GM19035 (cell line): ENCODE measurements at regions not wholly inside any gene's neighbourhood (a gene's known extent, or its start where the extent isn't known, plus 50 kb on each side); places are given as distances from the start of the nearest gene placed in this dataset.
"Not testable (repeated sequence)": the region's sequence is repeated elsewhere in the genome, so short reads cannot be mapped to it uniquely, and the experiment has no call there.

Source experiments
- ATAC-seq: cut with Tn5 transposase; IDR thresholded peaks from one replicate; pipeline ENCODE4 v1.9.1; 2021; ENCODE audit not compliant: unreplicated experiment

DNA sequence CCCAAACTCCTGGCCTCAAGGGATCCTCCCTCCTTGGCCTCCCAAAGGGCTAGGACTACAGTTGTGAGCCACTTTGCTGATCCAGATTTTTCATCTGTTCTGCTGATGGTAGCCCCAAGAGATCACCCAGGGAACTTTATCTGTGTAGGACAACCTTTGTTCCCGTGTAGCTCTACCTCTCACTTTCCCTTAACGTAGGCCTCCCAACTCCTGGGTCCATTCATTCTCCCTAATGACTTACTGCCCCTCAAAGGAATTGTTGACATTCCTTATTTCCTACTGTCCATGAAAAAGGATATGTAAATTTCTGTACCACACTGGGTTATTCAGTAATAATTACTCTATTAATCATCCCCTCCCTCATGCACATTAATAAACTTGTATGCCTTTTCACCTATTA, 51.0 kb upstream of the PHF24 start:
- no peak for ATAC-seq

DNA sequence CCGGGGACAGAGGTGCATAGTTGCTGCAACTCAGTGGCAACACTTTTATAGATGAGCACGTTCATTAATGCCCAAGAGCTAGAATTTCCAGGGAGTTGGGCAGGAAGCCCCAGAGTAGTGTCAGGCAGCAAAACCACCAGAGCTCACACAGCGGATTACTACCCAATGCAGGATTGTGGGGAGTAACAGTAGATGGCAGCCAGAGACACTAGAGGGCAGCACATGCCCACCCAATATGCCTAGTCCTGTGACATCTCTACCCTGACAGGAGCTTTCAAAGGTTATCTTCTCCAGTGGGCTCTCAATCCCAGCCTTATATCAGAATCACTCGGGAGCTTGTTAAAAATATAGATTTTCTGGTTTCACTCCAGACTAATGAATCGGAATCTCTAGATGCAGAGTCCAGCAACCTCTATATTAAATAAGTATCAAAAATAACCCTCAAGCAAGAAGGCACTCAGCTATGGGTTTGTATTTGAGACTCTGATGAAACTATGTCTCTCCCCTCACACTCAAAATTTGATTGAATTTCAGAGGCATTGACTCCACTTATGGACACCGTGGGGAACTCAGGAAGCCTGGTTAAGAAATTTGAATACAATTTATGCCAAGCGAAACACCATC, 58.4 kb upstream of the PHF24 start:
- peak; percentile 82 for ATAC-seq

DNA sequence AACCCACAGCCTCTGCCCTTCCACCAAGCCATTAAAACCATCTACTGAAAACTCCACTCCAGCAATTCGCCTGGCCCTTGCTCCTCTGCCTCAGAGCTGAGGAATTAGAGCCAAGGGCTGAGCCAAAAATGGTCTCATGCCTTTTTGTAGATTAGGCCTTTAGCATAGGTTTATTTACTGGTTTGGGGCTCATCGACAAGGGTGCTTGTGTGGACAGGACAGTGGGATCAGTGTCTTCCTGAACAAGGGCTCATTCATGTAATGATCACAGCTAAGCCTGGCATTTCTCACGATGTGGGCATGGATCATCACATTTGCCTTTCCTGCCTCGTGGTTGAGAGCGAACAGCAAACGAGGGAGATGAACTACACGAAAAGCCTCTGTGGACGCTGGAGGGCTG, 59.2 kb upstream of the PHF24 start:
- ATAC-seq: no peak

DNA sequence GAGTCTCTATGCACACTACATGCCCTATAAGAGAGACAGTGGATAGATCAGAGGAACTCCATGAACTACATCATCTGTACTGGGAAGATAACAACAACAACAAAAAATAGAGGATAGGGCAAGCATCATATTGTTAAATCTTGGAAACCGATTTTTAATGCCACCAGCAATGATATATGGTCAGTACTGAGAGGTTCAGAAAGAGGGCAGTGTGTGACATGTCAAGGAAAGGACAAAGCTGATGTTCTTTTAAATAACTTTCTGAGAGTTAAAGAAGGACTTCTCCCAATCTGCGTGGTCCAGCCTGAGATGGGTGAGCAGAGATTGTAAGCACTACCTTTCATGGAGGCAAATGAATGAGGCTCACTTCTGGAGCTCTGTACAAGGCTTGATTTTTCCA, 62.0 kb upstream of the PHF24 start:
- ATAC-seq: no peak

DNA sequence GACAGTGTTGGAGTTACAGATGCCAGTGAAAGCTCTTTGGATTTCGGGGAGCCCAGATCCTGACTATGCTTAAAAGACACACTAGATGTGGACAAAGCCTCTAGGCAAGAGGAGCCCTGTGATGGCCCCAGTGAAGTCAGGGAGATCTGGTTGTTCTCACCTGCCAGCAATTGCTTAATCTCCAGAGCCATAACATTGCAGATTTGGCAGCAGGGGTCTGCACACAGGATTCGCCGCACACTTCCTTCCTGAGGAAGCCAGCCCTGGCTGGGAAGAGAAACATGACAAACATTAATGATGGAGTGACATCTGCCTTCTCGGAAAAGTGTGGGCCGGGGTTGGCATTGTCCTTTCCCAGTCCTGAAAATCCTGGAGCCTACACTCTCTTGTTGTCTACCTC, 65.2 kb upstream of the PHF24 start:
- ATAC-seq: no peak

DNA sequence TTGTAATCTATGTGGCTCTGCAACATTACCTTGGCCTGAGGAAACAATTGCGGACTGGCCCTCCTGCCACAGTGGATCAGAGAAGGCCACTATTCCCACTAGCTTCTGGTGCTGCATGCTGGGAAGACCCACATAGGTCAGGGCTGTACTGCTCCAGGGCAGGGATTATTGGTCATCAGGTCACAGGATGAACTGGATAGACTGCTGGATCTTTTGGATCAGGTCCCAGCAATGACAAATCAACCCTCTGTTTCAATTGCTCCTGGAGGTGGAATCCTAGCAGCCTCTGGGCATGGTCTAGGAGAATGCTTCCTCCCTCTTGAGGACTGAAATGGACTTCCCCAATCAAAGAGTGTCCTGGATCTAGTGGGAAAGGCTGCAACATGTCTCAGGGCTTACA, 66.7 kb upstream of the PHF24 start:
- no peak for ATAC-seq

DNA sequence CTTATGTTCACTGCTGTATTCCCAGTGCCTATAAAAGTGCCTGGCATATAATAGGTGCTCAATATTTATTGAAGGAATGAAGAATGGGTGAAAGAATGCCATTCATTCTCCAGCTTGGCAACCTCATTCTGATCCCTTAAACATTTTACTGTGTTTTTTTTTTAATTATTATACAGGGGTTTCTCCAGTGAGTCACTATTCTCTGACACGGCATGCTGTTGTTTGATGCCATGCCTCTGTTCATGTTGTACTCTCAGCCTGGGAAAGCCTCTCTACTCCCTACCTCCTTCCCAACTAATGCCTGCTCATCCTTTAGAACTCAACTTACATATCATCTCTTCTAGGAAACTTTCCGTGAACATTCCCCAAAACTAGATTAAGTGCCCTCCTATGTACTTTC, 70.2 kb upstream of the PHF24 start:
- no peak for ATAC-seq

DNA sequence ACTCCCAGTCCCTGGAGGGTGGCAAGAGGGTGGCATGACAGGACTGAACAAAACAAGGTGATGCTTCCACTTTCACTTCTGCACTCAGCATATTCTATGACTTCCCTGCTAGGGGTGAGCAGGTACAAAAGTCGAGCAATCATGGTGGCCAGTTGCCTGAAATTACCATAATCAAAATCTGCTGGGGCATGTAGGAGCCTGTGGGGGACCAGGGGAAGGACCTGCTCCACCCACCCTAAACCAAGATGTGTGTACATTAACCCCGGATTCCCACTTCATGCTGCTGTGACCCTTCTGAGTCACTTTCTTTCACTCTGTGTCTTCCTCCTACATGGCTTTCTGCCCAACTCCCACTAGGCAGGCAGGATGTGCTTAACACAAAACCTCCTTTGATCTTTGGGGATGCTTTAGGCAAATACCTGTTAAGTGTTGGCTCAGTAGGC, 73.3 kb upstream of the PHF24 start:
- ATAC-seq: no peak

DNA sequence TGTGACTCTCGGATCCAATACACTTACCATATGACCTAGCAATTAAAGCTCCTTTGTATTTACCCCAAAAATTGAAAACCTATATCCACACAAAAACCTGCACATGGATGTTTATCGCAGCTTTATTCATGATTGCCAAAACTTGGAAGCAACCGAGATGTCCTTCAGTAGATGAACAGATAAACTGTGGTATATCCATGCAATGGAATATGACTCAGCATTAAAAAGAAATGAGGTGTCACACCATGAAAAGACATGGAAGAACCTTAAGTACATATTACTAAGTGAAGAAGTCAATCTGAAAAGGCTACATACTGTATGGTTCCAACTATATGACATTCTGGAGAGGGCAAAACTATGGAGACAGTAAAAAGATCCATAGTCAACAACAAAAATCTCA, 82.0 kb upstream of the PHF24 start:
- no peak for ATAC-seq

DNA sequence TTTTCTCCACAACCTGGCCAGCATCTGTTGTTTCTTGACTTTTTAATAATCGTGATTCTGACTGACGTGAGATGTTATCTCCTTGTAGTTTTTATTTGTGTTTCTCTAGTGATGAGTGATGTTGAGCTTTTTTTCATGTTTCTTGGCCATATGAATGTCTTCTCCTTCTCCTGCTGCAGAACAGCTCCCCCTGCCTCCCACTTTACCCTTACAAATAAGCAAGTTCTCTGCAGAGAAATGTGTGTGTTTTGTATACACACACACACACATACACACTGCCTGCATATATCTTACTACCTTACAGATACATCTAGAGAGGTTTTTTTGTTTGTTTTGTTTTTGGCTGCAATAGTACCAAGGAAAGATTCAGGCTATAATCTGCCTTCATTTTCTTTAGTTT, 88.7 kb upstream of the PHF24 start:
- ATAC-seq: no peak

DNA sequence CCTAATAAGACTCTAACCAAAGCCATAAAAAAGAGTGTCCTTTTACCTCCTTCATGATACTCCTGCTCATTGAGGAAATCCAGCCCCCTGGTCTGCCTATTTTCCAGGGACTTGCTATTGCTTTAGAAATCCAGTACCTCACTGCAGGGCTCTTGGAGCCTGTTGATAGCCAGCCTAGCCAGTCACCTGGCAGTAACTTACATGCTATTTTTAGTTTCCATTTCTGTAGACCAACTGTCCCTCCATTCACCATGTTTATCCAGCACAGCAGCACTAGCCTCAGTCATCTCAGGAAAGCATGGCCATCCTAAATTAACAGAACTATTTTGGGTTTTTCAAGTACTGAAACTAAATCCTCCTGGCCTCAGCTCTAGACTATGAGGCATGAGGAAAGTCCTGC, 91.5 kb upstream of the PHF24 start:
- ATAC-seq: no peak

DNA sequence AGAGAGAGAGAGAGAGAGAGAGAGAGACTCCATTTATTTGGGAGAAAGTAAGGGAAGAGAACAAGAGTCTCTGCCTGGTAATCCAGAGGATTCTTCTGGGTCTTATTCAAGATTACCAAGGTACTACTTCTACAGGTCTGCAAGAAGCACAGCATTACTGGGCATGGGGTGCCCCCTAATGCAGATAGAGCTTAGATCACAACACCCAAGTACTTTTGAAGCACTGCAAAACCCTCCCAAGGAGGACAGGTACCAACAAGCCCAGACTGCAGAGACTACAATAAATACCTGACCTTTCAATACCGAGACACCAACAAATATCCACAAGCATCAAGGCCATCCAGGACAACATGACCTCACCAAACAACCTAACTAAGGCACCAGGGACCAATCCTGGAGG, 94.7 kb upstream of the PHF24 start:
- ATAC-seq: no peak

DNA sequence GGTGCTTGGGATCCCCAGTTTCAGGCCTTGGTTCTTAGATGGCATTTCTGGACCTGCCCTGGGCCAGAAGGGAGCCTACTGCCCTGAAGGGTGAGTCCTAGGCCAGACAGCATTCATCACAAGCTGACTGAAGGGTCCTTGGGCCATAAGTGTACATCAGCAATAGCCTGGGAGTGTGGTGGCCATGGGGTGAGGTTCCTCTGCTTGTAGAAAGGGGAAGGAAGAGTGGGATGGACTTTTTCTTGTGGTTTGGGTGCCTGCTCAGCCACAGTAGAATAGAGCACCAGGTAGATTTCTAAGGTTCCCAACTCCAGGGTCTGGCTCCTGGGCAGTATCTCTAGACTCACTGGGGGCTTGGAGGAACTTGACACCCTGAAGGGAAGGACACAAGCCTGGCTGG, 95.2 kb upstream of the PHF24 start:
- ATAC-seq: no peak

DNA sequence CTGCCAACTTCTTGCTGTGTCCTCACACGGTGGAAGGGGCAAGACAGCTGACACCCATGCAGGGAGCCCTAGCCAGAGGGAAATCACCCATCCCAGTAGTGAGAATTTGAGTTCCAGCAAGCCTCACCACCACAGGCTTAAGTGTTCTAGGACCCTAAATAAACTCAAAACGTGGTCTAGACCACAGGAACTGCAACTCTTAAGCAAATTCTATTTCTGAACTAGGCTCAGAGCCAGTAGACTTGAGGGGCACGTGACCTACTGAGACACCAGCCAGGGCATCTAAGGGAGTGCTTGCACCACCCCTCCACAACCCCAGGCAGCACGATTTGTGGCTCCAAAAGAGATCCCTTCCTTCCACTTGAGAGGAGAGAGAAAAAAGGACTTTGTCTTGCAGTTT, 96.0 kb upstream of the PHF24 start:
- no peak for ATAC-seq

DNA sequence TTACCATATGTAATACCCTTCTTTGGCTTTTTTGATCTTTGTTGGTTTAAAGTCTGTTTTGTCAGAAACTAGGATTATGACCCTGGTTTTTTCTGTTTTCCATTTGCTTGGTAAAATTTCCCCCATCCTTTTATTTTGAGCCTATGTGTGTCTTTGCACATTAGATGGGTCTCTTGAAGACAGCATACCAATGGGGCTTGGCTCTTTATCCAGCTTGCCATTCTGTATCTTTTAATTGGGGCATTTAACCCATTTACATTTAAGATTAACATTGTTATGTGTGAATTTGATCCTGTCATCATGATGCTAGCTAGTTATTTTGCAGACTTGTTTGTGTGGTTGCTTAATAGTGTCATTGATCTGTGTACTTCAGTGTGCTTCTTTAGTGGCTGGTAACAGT, 103.1 kb upstream of the PHF24 start:
- ATAC-seq: not testable (repeated sequence)

DNA sequence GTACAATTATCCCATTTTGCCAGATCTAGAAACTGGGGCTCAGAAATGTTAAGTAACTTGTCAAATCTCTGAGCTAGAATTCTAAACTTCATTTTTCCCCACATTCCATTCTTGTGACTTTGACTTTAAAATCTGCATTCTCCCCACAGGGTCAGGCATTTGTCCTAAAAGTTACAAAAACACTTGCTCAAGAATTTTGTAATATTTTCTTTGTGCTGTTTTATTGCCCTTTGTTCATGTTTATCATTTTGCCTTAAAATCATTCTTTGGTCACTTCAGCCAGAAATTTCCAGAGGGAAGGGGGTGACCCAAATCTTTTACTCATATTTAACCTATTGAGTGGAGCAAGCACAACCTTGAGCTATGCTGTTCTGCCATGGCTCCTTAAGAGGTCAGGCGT, 120.1 kb upstream of the CCL21 start:
- no peak for ATAC-seq

DNA sequence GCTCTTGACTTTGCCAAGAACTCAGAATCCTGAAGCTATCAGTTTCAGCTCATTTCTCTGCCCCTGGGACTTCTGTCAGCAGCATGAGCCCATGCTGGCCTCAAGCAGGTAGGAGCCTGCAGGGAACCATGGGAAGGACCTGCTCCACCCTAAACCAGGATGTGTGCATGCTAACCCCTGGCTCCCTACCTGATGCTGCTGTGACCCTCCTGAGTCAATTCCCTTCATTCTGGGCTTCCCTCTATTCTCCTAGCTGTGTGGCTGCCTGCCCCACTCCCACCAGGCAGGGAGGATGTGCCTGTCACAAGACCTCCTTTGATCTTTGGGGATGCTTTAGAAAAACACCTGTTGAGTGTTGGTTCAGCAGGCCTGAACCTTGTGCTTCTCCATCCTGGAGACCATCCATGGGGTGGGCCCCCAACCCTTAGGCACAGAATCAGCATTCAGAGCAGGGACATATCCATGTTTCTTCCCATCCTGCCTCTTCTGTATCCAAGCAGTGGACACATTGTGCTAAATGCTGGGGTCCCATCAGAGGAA, 117.1 kb upstream of the CCL21 start:
- no peak for ATAC-seq

DNA sequence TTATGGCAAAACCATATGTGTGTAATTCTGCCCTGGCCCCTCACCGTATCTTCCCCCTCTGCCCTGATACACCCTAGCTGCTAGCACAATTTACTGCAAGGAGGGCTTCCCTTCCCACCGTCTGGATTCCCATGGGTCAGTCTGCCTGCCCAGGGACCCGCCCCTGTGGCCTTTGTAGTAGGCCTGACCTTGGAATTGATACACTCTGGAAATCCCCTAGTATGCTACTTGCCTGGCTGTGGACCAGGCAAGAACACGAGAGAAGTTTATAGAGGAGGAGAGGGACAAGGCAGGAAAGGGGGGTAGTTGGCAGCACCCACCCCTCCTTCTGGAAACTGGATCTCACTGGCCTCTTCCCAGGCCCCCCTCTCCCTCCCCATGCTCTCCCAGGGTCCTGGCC, 115.8 kb upstream of the CCL21 start:
- no peak for ATAC-seq

DNA sequence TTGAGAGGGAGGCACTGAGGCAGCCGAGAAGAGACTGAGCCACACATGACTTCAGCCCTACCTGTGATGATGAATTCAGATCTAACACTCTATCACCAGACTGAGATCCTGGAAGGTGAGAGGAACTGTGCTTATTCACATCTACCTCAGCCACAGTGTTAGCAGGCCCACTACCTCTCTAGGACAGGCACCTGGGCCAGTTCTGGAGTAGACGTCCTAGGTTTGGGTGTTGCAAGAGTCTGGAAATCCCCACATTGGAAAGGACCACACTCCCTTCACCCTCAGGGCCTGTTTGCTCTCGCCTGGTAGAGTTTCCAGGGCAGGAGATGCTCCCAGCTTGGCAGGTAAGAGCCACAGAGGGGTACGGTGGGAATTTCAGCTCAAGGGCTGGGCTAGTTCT, 113.8 kb upstream of the CCL21 start:
- no peak for ATAC-seq

DNA sequence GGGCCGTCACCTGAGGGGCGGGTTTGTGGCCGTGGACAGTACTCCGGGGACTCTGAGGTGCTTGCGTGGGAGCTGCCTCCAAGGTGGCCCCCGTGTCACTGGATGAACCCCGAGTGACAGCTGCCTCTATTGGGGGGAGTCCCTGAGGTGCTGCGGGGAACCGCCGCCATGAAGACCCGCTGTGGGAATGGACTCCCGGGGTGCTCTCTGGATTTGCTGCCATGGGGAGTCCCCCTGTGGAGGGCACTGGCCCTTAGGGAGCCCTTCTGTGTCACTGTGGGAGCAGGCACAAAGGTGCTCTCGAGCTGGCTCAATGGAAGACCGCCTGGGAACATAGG, 100.2 kb upstream of the CCL21 start:
- ATAC-seq: no peak

DNA sequence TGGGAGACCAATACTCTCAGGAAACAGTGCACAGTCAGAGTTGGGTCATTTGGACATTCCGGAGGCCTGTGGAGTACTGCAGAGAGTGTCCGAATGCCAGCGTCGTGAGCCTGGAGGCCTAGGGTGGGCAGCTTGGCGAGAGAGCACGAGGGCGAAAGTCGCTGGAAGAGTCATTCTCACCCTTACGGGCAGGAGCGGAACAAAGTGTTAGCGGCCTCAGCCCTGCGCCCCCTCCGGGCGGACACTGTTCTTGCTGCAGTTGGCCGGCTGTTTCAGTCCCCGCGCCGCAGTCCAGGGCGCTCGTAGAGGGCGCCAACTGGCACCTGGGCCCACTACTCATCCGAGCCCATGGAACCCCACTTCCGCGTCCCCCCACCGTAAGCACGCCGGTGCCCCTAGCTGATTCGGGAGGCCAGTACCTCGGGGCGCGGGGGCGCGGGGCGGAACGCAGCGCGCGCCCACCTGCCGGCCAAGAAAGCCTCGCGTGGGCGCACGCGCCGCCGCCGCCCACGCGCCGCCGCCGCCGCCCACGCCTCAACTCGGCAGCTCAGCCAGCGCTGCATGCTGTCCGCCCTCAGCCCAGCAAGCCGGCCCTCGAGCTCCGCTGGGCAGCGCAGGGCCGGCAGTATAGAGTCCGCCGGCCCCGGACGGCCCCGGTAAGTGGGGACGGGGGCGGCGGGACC, 99.7 kb upstream of the CCL21 start:
- ATAC-seq: no peak

DNA sequence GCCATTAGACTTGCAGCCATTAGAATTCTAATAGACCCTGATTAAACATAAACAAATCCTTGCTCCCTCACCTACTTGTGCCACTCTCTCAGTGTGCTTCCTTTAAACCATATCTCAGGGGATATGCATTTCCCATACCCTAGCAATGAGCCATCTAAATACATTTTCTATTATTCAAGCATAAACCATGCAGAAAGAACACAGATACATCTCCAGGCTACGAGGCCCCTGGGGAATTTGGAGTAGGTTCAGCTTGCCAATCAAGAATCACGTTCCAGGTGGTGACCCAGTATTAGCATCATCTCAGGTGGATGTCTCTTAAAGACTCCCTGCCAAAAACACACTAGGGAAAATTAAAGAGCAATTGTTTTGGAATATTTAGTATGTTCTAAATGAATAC, 93.0 kb upstream of the CCL21 start:
- ATAC-seq: no peak

DNA sequence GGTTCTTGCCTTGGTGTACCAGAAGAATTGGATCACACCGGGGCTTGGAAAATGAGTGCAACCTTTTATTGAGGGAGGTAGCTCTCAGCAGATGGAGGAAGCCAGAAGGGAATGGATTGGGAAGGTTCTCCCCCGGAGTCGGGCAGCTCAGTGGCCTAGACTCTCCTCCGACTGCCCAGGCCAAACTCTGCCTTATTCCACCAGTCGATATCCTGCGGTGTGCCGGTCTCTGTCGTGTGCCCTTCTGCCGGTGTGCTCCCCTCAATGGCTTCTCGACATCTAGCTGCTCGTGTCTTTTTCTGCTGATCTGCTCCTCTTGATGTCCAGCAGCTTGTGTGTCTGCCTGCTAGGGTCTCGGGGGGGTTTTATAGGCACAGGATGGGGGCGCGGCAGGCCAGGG, 87.4 kb upstream of the CCL21 start:
- no peak for ATAC-seq
